Sigmoid colon (tissue), 4 donors: ENCODE measurements at regions not wholly inside any gene's neighbourhood (a gene's known extent, or its start where the extent isn't known, plus 50 kb on each side); places are given as distances from the start of the nearest gene placed in this dataset.

Source experiments
- CTCF ChIP-seq, 4 experiments: fragments of 450-650 bp in 3 of 4; fragments of 200-600 bp in 1 of 4; IDR thresholded peaks; one replicate each; pipeline ENCODE4 v1.5.1; 2016 to 2019; ENCODE audit warnings: antibody characterized with exemption in 4 of 4, mild to moderate bottlenecking in 3 of 4, moderate library complexity in 2 of 4
- EP300 ChIP-seq, 4 donors: sonication (generic); formaldehyde crosslinking; IDR thresholded peaks; one replicate each; pipeline ENCODE4 v1.6.1; 2017; ENCODE audit warnings: antibody characterized with exemption in 4 of 4

GRCh38 chr17:70373369-70373768 is 204.0 kb downstream of the KCNJ2 start:
- TF ChIP-seq EP300 (IDR thresholded peaks at IDR 0.05) = no peak
- no peak for TF ChIP-seq CTCF (IDR thresholded peaks at IDR 0.05)
